HCT116 (cell line): ENCODE measurements at regions not wholly inside any gene's neighbourhood (a gene's known extent, or its start where the extent isn't known, plus 50 kb on each side); places are given as distances from the start of the nearest gene placed in this dataset.

Experiments
- CEBPB ChIP-seq: IDR thresholded peaks from 2 replicates; pipeline ENCODE4 v1.6.1; 2012; ENCODE audit warnings: low read depth
- CTCF ChIP-seq, 3 experiments: fragments of 200-600 bp in 1 of 3; sonication (generic) in 1 of 3; IDR thresholded peaks in 2 of 3; conservative IDR thresholded peaks in 1 of 3; 2 replicates each; pipeline ENCODE4 v1.5.1; 2012 to 2017; ENCODE audit warnings: low read depth in 2 of 3, low read length in 2 of 3, antibody characterized with exemption in 1 of 3, borderline replicate concordance in 1 of 3, control low read depth in 1 of 3, mild to moderate bottlenecking in 1 of 3, mixed read lengths in 1 of 3, mixed run types in 1 of 3, moderate library complexity in 1 of 3; ENCODE audit not compliant: insufficient read depth in 1 of 3
- EZH2 ChIP-seq: fragments of 200-600 bp; sonication (generic); IDR thresholded peaks from 2 replicates; pipeline ENCODE4 v1.6.1; 2017; ENCODE audit warnings: antibody characterized with exemption, mixed run types
- EZH2phosphoT487 ChIP-seq: fragments of 200-600 bp; IDR thresholded peaks from 2 replicates; pipeline ENCODE4 v1.6.1; 2018; ENCODE audit warnings: antibody characterized with exemption, borderline replicate concordance
- JUND ChIP-seq: IDR thresholded peaks from 2 replicates; pipeline ENCODE4 v1.6.1; 2012
- MAX ChIP-seq: IDR thresholded peaks from 2 replicates; pipeline ENCODE4 v1.6.1; 2012
- POLR2A ChIP-seq: IDR thresholded peaks from 2 replicates; pipeline ENCODE4 v1.7.0; 2011; ENCODE audit warnings: borderline replicate concordance; ENCODE audit not compliant: insufficient read depth, insufficient read length; ENCODE audit errors: extremely low read depth
- POLR2AphosphoS5 ChIP-seq: IDR thresholded peaks from 2 replicates; pipeline ENCODE4 v1.6.1; 2011; ENCODE audit warnings: mild to moderate bottlenecking, low read depth, low read length, moderate library complexity
- RAD21 ChIP-seq: IDR thresholded peaks from 2 replicates; pipeline ENCODE4 v1.6.1; 2012; ENCODE audit warnings: low read depth, mild to moderate bottlenecking
- SP1 ChIP-seq: IDR thresholded peaks from 2 replicates; pipeline ENCODE4 v1.6.1; 2012; ENCODE audit warnings: low read depth
- ZNF274 ChIP-seq: fragments of 200-500 bp; sonication (Bioruptor generic); IDR thresholded peaks from 2 replicates; pipeline ENCODE4 v1.6.1; 2014; ENCODE audit warnings: mild to moderate bottlenecking, low read depth, low read length, inconsistent platforms
- TF ChIP-seq, protein P1 (sequence below): IDR thresholded peaks from 2 replicates; pipeline ENCODE4 v1.6.1; 2012; ENCODE audit warnings: low read depth

DNA sequence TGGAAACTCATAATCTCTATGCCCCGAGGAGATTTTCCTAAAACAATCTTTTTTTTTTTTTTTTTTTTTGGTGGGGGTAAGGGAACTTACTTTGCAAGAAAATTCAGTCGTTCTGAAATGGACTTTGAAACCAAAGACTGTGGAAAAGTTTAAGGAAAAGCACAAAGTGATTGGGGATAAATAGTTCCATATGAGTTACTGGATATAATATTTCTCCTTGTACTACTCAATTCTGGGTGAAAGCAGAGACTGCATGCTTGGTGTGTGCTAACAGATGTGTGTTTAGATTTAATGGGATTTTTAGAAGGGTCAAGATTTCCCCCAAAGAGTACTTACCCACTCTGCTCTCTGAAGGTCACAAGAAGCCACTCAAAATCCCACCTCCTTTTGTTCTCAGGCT, 204.9 kb upstream of the USP24 start:
- TF ChIP-seq POLR2A (no peak), MAX (no peak), CTCF (IDR thresholded peaks at IDR 0.05 in 2 of 3, conservative IDR thresholded peaks at IDR 0.05 in 1 of 3; ENCODE audit: borderline replicate concordance in 1 of 3, insufficient read depth in 1 of 3, low read depth in 2 of 3, low read length in 2 of 3) (no peak), JUND (no peak), EZH2phosphoT487 (no peak), POLR2AphosphoS5 (no peak), ZNF274 (no peak), CEBPB (no peak), EZH2 (no peak), SP1 (no peak), RAD21 (no peak)
- TF ChIP-seq, protein P1, sequence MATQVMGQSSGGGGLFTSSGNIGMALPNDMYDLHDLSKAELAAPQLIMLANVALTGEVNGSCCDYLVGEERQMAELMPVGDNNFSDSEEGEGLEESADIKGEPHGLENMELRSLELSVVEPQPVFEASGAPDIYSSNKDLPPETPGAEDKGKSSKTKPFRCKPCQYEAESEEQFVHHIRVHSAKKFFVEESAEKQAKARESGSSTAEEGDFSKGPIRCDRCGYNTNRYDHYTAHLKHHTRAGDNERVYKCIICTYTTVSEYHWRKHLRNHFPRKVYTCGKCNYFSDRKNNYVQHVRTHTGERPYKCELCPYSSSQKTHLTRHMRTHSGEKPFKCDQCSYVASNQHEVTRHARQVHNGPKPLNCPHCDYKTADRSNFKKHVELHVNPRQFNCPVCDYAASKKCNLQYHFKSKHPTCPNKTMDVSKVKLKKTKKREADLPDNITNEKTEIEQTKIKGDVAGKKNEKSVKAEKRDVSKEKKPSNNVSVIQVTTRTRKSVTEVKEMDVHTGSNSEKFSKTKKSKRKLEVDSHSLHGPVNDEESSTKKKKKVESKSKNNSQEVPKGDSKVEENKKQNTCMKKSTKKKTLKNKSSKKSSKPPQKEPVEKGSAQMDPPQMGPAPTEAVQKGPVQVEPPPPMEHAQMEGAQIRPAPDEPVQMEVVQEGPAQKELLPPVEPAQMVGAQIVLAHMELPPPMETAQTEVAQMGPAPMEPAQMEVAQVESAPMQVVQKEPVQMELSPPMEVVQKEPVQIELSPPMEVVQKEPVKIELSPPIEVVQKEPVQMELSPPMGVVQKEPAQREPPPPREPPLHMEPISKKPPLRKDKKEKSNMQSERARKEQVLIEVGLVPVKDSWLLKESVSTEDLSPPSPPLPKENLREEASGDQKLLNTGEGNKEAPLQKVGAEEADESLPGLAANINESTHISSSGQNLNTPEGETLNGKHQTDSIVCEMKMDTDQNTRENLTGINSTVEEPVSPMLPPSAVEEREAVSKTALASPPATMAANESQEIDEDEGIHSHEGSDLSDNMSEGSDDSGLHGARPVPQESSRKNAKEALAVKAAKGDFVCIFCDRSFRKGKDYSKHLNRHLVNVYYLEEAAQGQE: no peak
